Caco-2 (cell line): ENCODE measurements at regions not wholly inside any gene's neighbourhood (a gene's known extent, or its start where the extent isn't known, plus 50 kb on each side); places are given as distances from the start of the nearest gene placed in this dataset.

ENCODE experiments used
- BruUV-seq: library from RNA; stranded (reverse); fragments of 400-500 nt; replicated peaks from 2 replicates; lab custom pipeline; 2021; lab: Mats Ljungman, UMichigan
- CTCF ChIA-PET: fragments of 300-600 bp; sonication (Branson Sonifier 250); formaldehyde crosslinking; loops from one replicate; lab custom pipeline; 2022; ENCODE audit warnings: antibody characterized with exemption; lab: Charles Lee
- POLR2A ChIA-PET: fragments of 300-600 bp; sonication (Branson Sonifier 250); formaldehyde crosslinking; loops from one replicate; lab custom pipeline; 2022; ENCODE audit warnings: antibody characterized with exemption; lab: Charles Lee
- DNase-seq, 2 experiments: peaks; one replicate each; pipeline versions ENCODE4 v3.0.0 to v3.0.0-alpha.2; 2020 to 2022
- H3K27me3 ChIP-seq: replicated peaks from 2 replicates; pipeline ENCODE4 v1.6.0; 2011; ENCODE audit warnings: low read length; ENCODE audit not compliant: control insufficient read depth, insufficient read depth
- H3K36me3 ChIP-seq: 2 replicates; pipeline ENCODE4 v1.5.1; 2011; ENCODE audit warnings: low read length; ENCODE audit not compliant: control insufficient read depth, insufficient read depth
- H3K4me1 ChIP-seq: fragments of 250-450 bp; sonication (Bioruptor Pico); 2 replicates; pipeline ENCODE4 v1.5.1; 2020; ENCODE audit warnings: mild to moderate bottlenecking
- H3K4me3 ChIP-seq: 2 replicates; pipeline ENCODE4 v1.5.1; 2011; ENCODE audit warnings: low read depth, mild to moderate bottlenecking, control low read depth, low read length
- H3K9me3 ChIP-seq: fragments of 250-450 bp; sonication (Bioruptor Pico); 2 replicates; pipeline ENCODE4 v1.5.1; 2020; ENCODE audit warnings: mild to moderate bottlenecking, moderate library complexity
- H3K27ac Mint-ChIP-seq: one replicate; pipeline ENCODE4 v1.8.0; 2022; ENCODE audit warnings: mixed read lengths; ENCODE audit not compliant: unreplicated experiment
- H3K27me3 Mint-ChIP-seq: one replicate; pipeline ENCODE4 v1.8.0; 2022; ENCODE audit warnings: mixed read lengths; ENCODE audit not compliant: insufficient read depth, unreplicated experiment
- H3K36me3 Mint-ChIP-seq: one replicate; pipeline ENCODE4 v1.8.0; 2022; ENCODE audit warnings: mild to moderate bottlenecking, mixed read lengths; ENCODE audit not compliant: insufficient read depth, unreplicated experiment
- H3K4me1 Mint-ChIP-seq: one replicate; pipeline ENCODE4 v1.8.0; 2022; ENCODE audit warnings: low read depth, mixed read lengths; ENCODE audit not compliant: unreplicated experiment
- H3K4me3 Mint-ChIP-seq: one replicate; pipeline ENCODE4 v1.8.0; 2022; ENCODE audit warnings: mild to moderate bottlenecking, moderate library complexity, mixed read lengths; ENCODE audit not compliant: unreplicated experiment
- H3K9me3 Mint-ChIP-seq: one replicate; pipeline ENCODE4 v1.8.0; 2022; ENCODE audit warnings: mixed read lengths; ENCODE audit not compliant: unreplicated experiment
- CTCF ChIP-seq, 2 experiments: fragments of 200-600 bp in 1 of 2; IDR thresholded peaks; 1 replicate in 1 of 2; 2 replicates in 1 of 2; pipeline versions ENCODE4 v1.5.1 to v1.8.0; 2011 to 2022; ENCODE audit warnings: antibody characterized with exemption in 1 of 2, control low read depth in 1 of 2, inconsistent platforms in 1 of 2, low read depth in 1 of 2, low read length in 1 of 2, mild to moderate bottlenecking in 1 of 2, moderate library complexity in 1 of 2; ENCODE audit not compliant: insufficient read depth in 1 of 2, severe bottlenecking in 1 of 2, unreplicated experiment in 1 of 2
- intact Hi-C: fragments of 100-400 bp; cut with micrococcal nuclease; formaldehyde crosslinking; loops from one replicate; pipeline ENCODE4 v1.10.0; 2022; ENCODE audit not compliant: unreplicated experiment

GRCh38 chr5:87101321-87101720 lies 166.4 kb upstream of the RASA1 start:
- no peaks in the 10 kb centered on the region for H3K36me3 ChIP-seq
- CTCF ChIA-PET, result no interaction called here
- POLR2A ChIA-PET, result no interaction called here
- no TSS peak for BruUV-seq
- H3K36me3 Mint-ChIP-seq, result no peaks in the 10 kb centered on the region
- no peak for DNase-seq
- no peaks in the 10 kb centered on the region for H3K9me3 Mint-ChIP-seq
- no peaks in the 10 kb centered on the region for H3K27me3 ChIP-seq
- H3K27ac Mint-ChIP-seq, result no peak overlapping the region
- H3K27me3 Mint-ChIP-seq, result no peaks in the 10 kb centered on the region
- no peak overlapping the region for H3K4me3 ChIP-seq
- H3K9me3 ChIP-seq, result no peaks in the 10 kb centered on the region
- TF ChIP-seq CTCF (IDR thresholded peaks at IDR 0.05; ENCODE audit: insufficient read depth in 1 of 2, low read depth in 1 of 2, low read length in 1 of 2, severe bottlenecking in 1 of 2, unreplicated experiment in 1 of 2), result no peak
- H3K4me1 Mint-ChIP-seq, result no peaks in the 10 kb centered on the region
- no peak overlapping the region for H3K4me3 Mint-ChIP-seq
- no peaks in the 10 kb centered on the region for H3K4me1 ChIP-seq
- intact Hi-C loops, result no loop called here

GRCh38 chr5:87102841-87103240 lies 164.8 kb upstream of the RASA1 start:
- Mint-ChIP-seq H3K36me3 (no peaks in the 10 kb centered on the region), H3K27me3 (no peaks in the 10 kb centered on the region), H3K4me3 (no peak overlapping the region), H3K27ac (no peak overlapping the region), H3K9me3 (no peaks in the 10 kb centered on the region), H3K4me1 (no peaks in the 10 kb centered on the region)
- Histone ChIP-seq H3K4me3 (no peak overlapping the region), H3K9me3 (no peaks in the 10 kb centered on the region), H3K36me3 (no peaks in the 10 kb centered on the region), H3K27me3 (no peaks in the 10 kb centered on the region), H3K4me1 (no peaks in the 10 kb centered on the region)
- POLR2A ChIA-PET, result no interaction called here
- intact Hi-C loops, result no loop called here
- DNase-seq, result no peak
- TF ChIP-seq CTCF (IDR thresholded peaks at IDR 0.05; ENCODE audit: insufficient read depth in 1 of 2, low read depth in 1 of 2, low read length in 1 of 2, severe bottlenecking in 1 of 2, unreplicated experiment in 1 of 2), result no peak
- BruUV-seq, result no TSS peak
- CTCF ChIA-PET, result no interaction called here

GRCh38 chr5:87103616-87104287 lies 163.9 kb upstream of the RASA1 start:
- ChIA-PET POLR2A (no interaction called here), CTCF (no interaction called here)
- Mint-ChIP-seq H3K27me3 (no peaks in the 10 kb centered on the region), H3K9me3 (no peaks in the 10 kb centered on the region), H3K4me3 (no peak overlapping the region), H3K4me1 (no peaks in the 10 kb centered on the region), H3K27ac (no peak overlapping the region), H3K36me3 (no peaks in the 10 kb centered on the region)
- H3K36me3 ChIP-seq, result no peaks in the 10 kb centered on the region
- no peak for TF ChIP-seq CTCF (IDR thresholded peaks at IDR 0.05; ENCODE audit: insufficient read depth in 1 of 2, low read depth in 1 of 2, low read length in 1 of 2, severe bottlenecking in 1 of 2, unreplicated experiment in 1 of 2)
- no peaks in the 10 kb centered on the region for H3K27me3 ChIP-seq
- no peak for DNase-seq
- BruUV-seq, result no TSS peak
- H3K4me1 ChIP-seq, result no peaks in the 10 kb centered on the region
- no peaks in the 10 kb centered on the region for H3K9me3 ChIP-seq
- intact Hi-C loops, result no loop called here
- no peak overlapping the region for H3K4me3 ChIP-seq
